ENCODE measurements at regions not wholly inside any gene's neighbourhood (a gene's known extent, or its start where the extent isn't known, plus 50 kb on each side); places are given as distances from the start of the nearest gene placed in this dataset.

DNA sequence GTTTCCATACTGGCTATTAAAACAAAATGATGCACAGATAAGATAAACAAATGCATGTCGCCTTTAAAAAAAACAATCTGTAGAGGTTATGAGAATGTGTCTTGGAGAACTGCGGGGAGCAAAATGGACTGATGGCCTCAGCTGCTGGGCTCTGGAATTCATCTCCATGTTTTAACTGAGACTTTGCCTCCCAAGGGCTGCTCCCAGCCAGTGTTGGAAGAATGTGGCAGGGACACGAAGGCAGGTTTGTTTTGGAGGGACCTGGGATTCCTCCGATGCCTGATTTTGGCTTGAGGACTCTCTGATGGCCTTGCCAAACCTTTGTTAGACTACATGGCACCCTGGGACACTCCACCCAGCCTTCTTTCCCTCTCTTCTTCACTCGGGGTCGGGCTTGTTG, 83.5 kb upstream of the AP1S2 start:
- no peak for TF ChIP-seq POLR2A (IDR thresholded peaks at IDR 0.05)
- TF ChIP-seq, protein P1, sequence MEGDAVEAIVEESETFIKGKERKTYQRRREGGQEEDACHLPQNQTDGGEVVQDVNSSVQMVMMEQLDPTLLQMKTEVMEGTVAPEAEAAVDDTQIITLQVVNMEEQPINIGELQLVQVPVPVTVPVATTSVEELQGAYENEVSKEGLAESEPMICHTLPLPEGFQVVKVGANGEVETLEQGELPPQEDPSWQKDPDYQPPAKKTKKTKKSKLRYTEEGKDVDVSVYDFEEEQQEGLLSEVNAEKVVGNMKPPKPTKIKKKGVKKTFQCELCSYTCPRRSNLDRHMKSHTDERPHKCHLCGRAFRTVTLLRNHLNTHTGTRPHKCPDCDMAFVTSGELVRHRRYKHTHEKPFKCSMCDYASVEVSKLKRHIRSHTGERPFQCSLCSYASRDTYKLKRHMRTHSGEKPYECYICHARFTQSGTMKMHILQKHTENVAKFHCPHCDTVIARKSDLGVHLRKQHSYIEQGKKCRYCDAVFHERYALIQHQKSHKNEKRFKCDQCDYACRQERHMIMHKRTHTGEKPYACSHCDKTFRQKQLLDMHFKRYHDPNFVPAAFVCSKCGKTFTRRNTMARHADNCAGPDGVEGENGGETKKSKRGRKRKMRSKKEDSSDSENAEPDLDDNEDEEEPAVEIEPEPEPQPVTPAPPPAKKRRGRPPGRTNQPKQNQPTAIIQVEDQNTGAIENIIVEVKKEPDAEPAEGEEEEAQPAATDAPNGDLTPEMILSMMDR (IDR thresholded peaks at IDR 0.05): no peak

All from prostate gland (tissue), 2 donors.